Glomerular endothelial cell (primary cell): ENCODE measurements at regions not wholly inside any gene's neighbourhood (a gene's known extent, or its start where the extent isn't known, plus 50 kb on each side); places are given as distances from the start of the nearest gene placed in this dataset.

Source experiments
- DNase-seq: peaks from one replicate; pipeline ENCODE4 v3.0.0-alpha.2; 2011; ENCODE audit warnings: low read depth, low spot score; ENCODE audit errors: extremely low read depth

- no peak for DNase-seq
Observed at GRCh38 chr2:234309431-234309830, 187.4 kb downstream of the ARL4C start.

DNA sequence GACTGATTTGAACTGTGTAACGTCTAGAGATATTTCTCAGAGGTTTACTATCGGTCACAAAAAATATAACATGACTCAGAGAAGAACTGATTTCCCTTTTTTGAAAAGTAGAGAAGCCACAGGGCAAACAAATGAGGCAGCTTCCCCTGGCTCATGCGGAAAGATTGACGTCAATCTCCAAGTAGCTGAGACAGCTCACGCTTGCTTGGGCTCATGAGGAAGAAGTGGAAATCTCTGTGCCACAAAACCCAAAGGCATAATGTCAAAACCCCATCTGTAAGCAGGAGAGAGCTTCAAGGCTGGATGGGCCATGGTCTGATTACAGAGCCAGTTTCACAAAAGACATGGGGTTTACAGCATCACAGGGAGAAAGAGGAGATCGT is 188.1 kb downstream of the ARL4C start:
- no peak for DNase-seq

- DNase-seq, result no peak
Observed at GRCh38 chr2:234308073-234308812, 188.6 kb downstream of the ARL4C start.

- no peak for DNase-seq
Observed at GRCh38 chr2:234307322-234307961, 189.4 kb downstream of the ARL4C start.

GRCh38 chr2:234306426-234307173 is 190.3 kb downstream of the ARL4C start:
- no peak for DNase-seq

DNA sequence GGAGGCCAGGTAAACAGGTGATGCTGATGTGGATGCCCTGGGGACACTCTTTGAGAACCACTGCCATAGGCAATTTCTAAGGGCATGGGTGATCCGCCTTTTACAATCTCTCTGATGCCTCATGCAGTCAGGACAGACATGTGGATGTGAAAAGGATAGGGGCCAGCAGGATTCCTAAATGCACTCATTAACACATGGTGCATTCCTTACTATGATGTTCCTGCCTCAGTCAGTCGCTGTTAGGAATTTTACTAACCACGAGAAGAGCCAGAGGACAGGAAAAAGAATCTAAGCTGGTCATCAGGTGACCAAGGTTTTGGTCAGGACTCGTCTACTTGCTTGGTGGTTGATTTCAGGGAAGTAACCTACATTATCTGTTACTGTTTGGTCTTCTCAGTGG is 191.0 kb downstream of the ARL4C start:
- no peak for DNase-seq

DNA sequence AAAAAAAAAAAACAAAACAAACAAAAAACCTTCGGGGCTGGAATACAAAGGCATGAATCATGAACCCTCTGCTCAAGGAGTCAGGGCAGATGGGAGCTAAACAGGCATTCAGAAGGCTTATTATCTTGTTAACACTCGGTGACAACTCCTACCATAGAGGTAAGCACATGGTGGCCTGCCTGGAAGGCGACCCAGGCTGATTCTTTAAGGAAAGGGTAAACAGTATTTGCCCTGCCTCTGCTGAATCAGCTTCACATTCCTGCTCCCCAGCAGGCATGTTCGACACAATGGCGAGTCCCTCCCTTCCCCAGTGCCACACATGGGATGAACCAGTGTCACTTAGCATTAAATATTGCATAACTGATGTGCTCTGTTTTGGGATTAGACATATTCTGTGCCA is 191.9 kb downstream of the ARL4C start:
- no peak for DNase-seq

GRCh38 chr2:234302664-234302991 is 194.3 kb downstream of the ARL4C start:
- no peak for DNase-seq

GRCh38 chr2:234300932-234301823 is 195.7 kb downstream of the ARL4C start:
- no peak for DNase-seq

- DNase-seq, result no peak
Observed at GRCh38 chr2:234300391-234300925, 196.4 kb downstream of the ARL4C start.

- DNase-seq, result no peak
Observed at GRCh38 chr2:234298918-234299317, 198.0 kb downstream of the ARL4C start.

GRCh38 chr2:234296991-234297390 is 199.9 kb downstream of the ARL4C start:
- no peak for DNase-seq

DNA sequence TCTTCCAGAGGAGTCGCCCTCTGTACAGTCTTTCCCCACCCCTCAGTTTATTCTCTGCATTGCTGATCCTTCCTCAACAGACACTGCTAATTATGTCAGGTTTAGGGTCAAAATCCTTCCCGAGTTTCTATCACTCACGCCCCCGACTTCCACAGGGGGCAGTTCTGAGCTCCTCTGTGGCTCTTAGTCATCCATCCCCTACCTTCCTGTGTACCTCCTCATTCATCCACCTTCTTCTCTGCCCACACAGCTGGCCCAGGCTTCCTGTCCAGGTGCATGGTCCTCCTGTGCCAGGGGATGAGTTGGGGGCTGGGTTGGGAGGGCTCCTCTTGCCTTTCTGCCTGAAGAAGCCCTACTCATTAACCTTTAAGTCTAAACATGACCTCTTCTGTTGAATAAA is 202.9 kb downstream of the ARL4C start:
- DNase-seq, result no peak

GRCh38 chr2:234292962-234293243 is 204.0 kb downstream of the ARL4C start:
- DNase-seq, result no peak

DNA sequence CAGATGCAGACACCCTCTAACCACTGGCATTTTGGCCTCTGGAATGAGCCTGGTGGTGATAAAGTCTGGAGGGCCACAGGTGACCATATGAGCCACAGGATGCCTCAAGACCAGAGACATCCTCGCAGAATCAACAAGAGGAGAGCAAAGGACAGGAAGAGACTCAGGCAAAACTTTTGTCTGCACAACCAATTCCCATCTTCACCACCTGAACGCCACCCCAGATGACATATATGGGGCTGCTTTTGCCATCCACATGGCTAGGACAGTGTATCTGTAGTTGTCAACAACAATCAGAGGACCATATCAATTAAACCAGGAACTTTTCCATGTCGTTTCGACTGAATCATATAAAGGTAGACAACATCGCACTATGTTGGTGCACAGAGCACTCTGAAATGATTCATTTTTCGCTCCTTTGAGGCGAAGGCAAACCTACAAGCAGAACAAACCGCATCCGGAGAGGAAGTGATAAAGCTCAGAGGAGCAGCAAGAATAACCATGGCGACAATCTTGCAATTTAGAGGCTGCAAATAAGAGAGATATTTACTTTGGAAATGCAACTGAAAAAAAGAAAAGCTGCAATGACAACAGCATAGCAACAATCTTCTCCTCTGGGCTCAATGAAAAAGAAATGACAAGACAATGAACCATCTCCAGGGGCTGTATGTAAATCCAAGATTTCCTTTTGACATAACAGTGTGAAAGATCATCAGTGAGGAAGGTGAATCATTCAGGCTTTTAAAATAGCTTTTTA is 204.5 kb downstream of the ARL4C start:
- no peak for DNase-seq

DNA sequence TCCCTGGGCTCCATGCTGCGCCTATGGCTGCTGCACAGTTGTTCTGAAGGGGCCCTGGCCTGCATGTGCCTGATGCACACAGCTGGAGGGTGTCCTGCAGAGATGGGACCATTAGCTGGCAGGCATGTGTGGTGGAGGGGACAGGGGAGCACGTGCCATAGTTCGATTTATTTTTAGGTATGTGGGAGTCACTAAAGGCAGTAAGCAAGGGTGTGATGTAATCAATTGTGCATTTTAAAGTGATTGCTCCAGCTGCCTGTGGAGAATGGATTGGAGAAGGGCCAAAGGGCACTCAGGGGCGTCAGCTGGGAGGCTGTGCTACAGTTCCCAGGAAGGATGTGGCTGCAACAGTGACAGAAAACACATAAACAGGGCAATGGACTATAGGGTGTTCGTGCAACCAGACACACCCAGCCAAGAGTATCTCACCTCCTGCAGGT is 205.1 kb downstream of the ARL4C start:
- DNase-seq, result no peak

DNA sequence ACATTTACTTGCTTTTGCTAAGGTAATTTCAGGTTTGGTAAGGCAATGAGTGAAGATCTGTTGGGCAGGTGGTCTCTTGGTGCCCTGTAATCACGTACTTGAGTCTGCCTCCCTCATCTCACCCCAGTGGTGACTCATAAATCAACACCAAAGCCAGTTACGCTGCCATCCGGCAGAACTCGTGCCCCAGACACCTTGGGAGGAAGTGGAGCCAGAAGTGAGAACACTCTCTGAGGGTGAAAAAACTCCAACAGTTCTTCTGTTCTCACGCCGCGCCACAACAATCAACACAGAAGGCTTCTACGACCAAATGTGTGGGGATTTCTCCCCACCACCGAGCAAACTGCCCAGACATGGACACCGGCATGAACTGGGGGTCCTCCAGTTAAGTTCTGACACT is 206.2 kb downstream of the ARL4C start:
- DNase-seq, result no peak

DNA sequence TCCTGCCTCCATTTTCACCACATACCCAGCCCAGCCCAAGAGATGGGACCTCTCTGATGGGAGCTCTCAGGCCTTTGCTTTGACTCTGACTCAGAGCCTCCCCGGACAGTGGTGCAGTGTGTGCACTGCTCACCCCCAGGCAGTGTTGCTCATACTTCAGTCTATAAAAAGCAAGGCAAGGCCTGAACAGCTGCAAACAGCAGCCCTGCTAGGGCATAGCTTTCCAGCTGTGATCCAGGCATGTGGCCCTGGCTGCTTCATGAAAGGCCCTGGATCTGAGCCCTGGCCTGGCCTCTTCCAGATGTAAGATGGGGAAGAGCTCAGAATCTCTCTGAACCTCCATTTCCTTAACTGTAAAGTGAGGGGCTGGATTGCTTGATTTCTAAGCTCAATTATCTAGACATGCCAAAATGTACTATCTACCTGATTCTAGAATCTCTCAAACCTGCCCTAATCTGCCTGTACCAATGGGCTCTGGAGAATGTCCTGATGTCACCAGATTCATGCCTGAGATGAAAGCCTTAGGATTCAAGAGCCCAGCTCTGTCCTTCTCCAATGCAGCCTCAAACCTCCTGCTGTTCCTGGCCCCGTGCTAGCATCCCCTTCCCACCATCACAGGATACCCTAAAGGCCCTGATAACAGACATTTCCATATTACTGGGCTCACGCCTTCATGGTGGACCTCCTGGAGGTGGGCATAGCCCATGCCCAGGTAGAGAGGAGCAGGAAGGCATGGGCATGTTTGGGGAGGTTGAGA is 206.9 kb downstream of the ARL4C start:
- DNase-seq, result no peak

DNA sequence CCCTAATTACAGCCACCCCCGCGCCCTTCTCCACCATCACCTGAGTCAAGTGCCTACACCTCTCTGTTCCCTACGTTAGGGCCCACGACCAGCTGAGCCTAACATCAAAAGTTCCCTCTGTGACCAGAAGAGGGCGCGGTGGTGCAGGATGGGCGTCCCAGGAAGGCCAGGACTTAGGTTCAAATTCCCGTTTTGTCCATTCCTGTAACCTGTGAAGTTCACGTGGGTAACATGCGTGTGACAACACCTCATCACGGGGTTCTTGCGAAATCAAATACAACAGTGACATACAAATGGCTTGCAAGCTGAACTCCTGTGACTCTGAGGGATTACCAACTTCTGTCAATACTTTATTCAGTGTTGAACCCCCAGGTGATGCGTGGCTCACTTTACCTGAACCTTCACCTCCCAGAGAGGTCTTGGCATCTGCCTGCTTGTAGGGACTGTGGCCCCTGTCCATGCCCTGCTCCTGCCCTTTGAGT is 207.9 kb downstream of the ARL4C start:
- no peak for DNase-seq
